ENCODE measurements at regions not wholly inside any gene's neighbourhood (a gene's known extent, or its start where the extent isn't known, plus 50 kb on each side); places are given as distances from the start of the nearest gene placed in this dataset.

DNA sequence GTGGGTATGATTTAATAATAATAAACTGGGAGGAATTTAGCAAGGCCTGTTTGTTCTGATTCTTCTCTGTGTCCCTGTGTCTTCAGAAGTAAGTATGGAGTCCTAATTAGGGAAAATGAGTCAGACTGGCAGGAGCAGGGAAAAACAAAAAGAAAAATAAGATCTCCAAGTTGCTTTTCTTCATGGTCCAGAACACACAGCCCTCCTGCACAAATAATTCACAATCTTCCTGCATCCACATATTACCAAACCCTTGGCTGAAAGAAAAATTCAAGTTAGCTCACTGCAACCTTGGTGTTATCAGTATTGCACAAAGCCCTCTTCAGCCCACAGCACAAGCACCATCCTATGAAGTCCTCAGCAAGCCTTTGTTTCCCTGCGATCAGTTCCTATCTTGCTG lies 142.0 kb upstream of the LAMA2 start:
- H3K36me3 ChIP-seq (ENCODE audit: low read depth) = no peaks in the 10 kb centered on the region
- no peak overlapping the region for H3K4me3 ChIP-seq (ENCODE audit: severe bottlenecking)
- DNase-seq (ENCODE audit: low spot score) (no peak), ATAC-seq (ENCODE audit: low read depth) (no peak)
- H3K27me3 ChIP-seq (ENCODE audit: insufficient read depth, poor library complexity, severe bottlenecking) = no peaks in the 10 kb centered on the region
- TF ChIP-seq, protein P1, sequence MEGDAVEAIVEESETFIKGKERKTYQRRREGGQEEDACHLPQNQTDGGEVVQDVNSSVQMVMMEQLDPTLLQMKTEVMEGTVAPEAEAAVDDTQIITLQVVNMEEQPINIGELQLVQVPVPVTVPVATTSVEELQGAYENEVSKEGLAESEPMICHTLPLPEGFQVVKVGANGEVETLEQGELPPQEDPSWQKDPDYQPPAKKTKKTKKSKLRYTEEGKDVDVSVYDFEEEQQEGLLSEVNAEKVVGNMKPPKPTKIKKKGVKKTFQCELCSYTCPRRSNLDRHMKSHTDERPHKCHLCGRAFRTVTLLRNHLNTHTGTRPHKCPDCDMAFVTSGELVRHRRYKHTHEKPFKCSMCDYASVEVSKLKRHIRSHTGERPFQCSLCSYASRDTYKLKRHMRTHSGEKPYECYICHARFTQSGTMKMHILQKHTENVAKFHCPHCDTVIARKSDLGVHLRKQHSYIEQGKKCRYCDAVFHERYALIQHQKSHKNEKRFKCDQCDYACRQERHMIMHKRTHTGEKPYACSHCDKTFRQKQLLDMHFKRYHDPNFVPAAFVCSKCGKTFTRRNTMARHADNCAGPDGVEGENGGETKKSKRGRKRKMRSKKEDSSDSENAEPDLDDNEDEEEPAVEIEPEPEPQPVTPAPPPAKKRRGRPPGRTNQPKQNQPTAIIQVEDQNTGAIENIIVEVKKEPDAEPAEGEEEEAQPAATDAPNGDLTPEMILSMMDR (IDR thresholded peaks at IDR 0.05; ENCODE audit: poor library complexity, severe bottlenecking) = no peak
- no peaks in the 10 kb centered on the region for H3K9me3 ChIP-seq (ENCODE audit: severe bottlenecking)
- H3K27ac ChIP-seq (ENCODE audit: poor library complexity, severe bottlenecking) = no peak overlapping the region
- H3K4me1 ChIP-seq (ENCODE audit: insufficient read depth, poor library complexity, severe bottlenecking) = peaks cover 9% of the 10 kb centered on the region

DNA sequence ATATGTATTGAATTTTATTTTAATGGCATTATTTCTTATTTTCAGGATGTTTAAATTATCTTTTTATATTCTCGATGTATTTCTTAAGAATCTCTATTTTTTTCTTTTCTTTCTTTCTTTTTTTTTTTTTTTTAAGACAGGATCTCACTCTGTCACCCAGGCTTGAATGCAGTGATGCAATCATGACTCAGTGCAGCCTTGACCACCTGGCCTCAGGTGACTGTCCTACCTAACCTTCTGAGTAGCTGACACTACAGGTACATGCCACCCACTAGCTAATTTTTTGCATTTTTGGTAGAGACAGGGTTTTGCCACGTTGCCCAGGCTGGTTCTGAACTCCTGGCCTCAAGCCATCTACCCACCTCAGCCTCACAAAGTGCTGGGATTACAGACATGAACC lies 143.8 kb upstream of the LAMA2 start:
- TF ChIP-seq, protein P1 (IDR thresholded peaks at IDR 0.05; ENCODE audit: poor library complexity, severe bottlenecking) = no peak
- Histone ChIP-seq H3K9me3 (ENCODE audit: severe bottlenecking) (no peaks in the 10 kb centered on the region), H3K36me3 (ENCODE audit: low read depth) (no peaks in the 10 kb centered on the region), H3K27ac (ENCODE audit: poor library complexity, severe bottlenecking) (peak overlapping the region; percentile 10), H3K4me1 (ENCODE audit: insufficient read depth, poor library complexity, severe bottlenecking) (peaks cover 9% of the 10 kb centered on the region), H3K4me3 (ENCODE audit: severe bottlenecking) (no peak overlapping the region), H3K27me3 (ENCODE audit: insufficient read depth, poor library complexity, severe bottlenecking) (no peaks in the 10 kb centered on the region)
- peak; percentile 50; the same call in 1 of the 3 replicates for ATAC-seq (ENCODE audit: low read depth)
- DNase-seq (ENCODE audit: low spot score) = no peak

DNA sequence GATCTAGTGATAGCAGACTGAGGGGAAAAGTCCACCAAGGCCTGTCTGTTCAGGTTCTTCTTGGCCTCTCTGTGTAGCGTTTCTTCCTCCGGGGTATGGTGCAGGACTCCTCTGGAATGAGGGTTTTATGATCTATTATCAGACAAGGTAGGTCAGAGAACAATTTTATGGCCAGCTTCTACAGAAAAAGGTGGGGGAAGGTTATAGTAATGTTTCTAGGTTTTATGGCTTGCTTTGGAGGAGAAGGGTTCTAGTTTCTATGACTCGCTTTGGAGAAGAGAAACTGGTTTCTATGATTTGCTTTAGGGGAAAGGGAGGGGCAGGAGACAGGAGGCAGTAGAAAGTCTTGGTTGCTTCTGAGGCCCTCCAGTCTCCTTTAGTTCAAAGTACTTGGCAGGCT lies 144.8 kb upstream of the LAMA2 start:
- Histone ChIP-seq H3K27ac (ENCODE audit: poor library complexity, severe bottlenecking) (no peak overlapping the region), H3K27me3 (ENCODE audit: insufficient read depth, poor library complexity, severe bottlenecking) (no peaks in the 10 kb centered on the region), H3K4me3 (ENCODE audit: severe bottlenecking) (no peak overlapping the region), H3K9me3 (ENCODE audit: severe bottlenecking) (no peaks in the 10 kb centered on the region), H3K36me3 (ENCODE audit: low read depth) (no peaks in the 10 kb centered on the region), H3K4me1 (ENCODE audit: insufficient read depth, poor library complexity, severe bottlenecking) (peaks cover 9% of the 10 kb centered on the region)
- TF ChIP-seq, protein P1 (IDR thresholded peaks at IDR 0.05; ENCODE audit: poor library complexity, severe bottlenecking) = no peak
- DNase-seq (ENCODE audit: low spot score) (no peak), ATAC-seq (ENCODE audit: low read depth) (no peak; the same call in 2 of the 3 replicates)

DNA sequence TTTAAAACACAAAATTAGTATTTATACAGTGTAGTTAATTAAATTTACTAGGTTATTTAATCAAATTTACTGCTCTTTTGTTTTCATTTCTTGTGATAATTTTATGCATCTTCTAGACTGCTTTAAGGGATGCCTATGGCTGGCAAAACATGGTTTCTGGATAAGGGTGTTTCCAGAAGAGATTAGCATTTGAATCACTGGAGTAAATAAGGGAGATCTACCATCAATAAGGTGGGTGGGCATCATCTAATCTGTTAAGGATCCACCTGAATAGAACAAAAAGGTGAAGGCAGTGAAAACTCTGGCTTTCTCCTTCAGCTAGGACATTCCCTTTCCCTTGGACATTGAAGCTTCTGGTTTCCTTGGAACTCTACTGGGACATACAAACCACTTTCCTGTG lies 146.2 kb upstream of the LAMA2 start:
- H3K36me3 ChIP-seq (ENCODE audit: low read depth) = no peaks in the 10 kb centered on the region
- no peaks in the 10 kb centered on the region for H3K9me3 ChIP-seq (ENCODE audit: severe bottlenecking)

More for the DNA sequence above, 146.2 kb upstream of the LAMA2 start:
- no peaks in the 10 kb centered on the region for H3K27me3 ChIP-seq (ENCODE audit: insufficient read depth, poor library complexity, severe bottlenecking)
- H3K4me3 ChIP-seq (ENCODE audit: severe bottlenecking) = no peak overlapping the region
- peaks cover 9% of the 10 kb centered on the region for H3K4me1 ChIP-seq (ENCODE audit: insufficient read depth, poor library complexity, severe bottlenecking)
- H3K27ac ChIP-seq (ENCODE audit: poor library complexity, severe bottlenecking) = no peak overlapping the region
- TF ChIP-seq, protein P1 (IDR thresholded peaks at IDR 0.05; ENCODE audit: poor library complexity, severe bottlenecking) = no peak
- DNase-seq (ENCODE audit: low spot score) (no peak), ATAC-seq (ENCODE audit: low read depth) (no peak)

All from RWPE2 (cell line).